DOHH2 (cell line): ENCODE measurements at regions not wholly inside any gene's neighbourhood (a gene's known extent, or its start where the extent isn't known, plus 50 kb on each side); places are given as distances from the start of the nearest gene placed in this dataset.

Source experiments
- H3F3A ChIP-seq: fragments of 200-600 bp; sonication (generic), shearing (Covaris generic); 2 replicates; pipeline ENCODE4 v1.6.0; 2016; ENCODE audit warnings: antibody characterized with exemption, mild to moderate bottlenecking; ENCODE audit not compliant: control insufficient read depth, insufficient read depth
- H3K27ac ChIP-seq: fragments of 200-600 bp; sonication (generic); 2 replicates; pipeline ENCODE4 v1.5.1; 2014; ENCODE audit warnings: low read depth, mild to moderate bottlenecking, low read length, moderate library complexity
- H3K27me3 ChIP-seq: fragments of 200-600 bp; sonication (generic); 2 replicates; pipeline ENCODE4 v1.6.1; 2014; ENCODE audit warnings: mild to moderate bottlenecking, low read length, mixed read lengths; ENCODE audit not compliant: control insufficient read depth
- H3K36me3 ChIP-seq: fragments of 200-600 bp; sonication (generic); 2 replicates; pipeline ENCODE4 v1.6.1; 2014; ENCODE audit warnings: mild to moderate bottlenecking, low read length, moderate library complexity, mixed read lengths; ENCODE audit not compliant: control insufficient read depth
- H3K4me1 ChIP-seq: fragments of 200-600 bp; sonication (generic); 2 replicates; pipeline ENCODE4 v1.6.1; 2014; ENCODE audit warnings: mild to moderate bottlenecking, low read length, mixed read lengths; ENCODE audit not compliant: control insufficient read depth
- H3K4me2 ChIP-seq: fragments of 200-600 bp; sonication (generic); 2 replicates; pipeline ENCODE4 v1.6.0; 2014; ENCODE audit warnings: mild to moderate bottlenecking, low read length, moderate library complexity
- H3K4me3 ChIP-seq: fragments of 200-600 bp; sonication (generic); 2 replicates; pipeline ENCODE4 v1.5.1; 2014; ENCODE audit warnings: mild to moderate bottlenecking, low read length, mixed read lengths
- H3K79me2 ChIP-seq: fragments of 200-600 bp; sonication (generic); 2 replicates; pipeline ENCODE4 v1.6.1; 2014; ENCODE audit warnings: mild to moderate bottlenecking, low read length, mixed read lengths; ENCODE audit not compliant: control insufficient read depth
- H3K9me2 ChIP-seq: fragments of 200-600 bp; sonication (generic); replicated peaks from 2 replicates; pipeline ENCODE4 v1.6.1; 2014; ENCODE audit warnings: mild to moderate bottlenecking, low read length, mixed read lengths; ENCODE audit not compliant: control insufficient read depth
- H3K9me3 ChIP-seq: fragments of 200-600 bp; sonication (generic); 2 replicates; pipeline ENCODE4 v1.6.1; 2014; ENCODE audit warnings: antibody characterized with exemption, low read length, mixed read lengths; ENCODE audit not compliant: control insufficient read depth, insufficient read depth
- H4K20me1 ChIP-seq: fragments of 200-600 bp; sonication (generic); 2 replicates; pipeline ENCODE4 v1.6.0; 2014; ENCODE audit warnings: low read depth, mild to moderate bottlenecking, antibody characterized with exemption, low read length, moderate library complexity; ENCODE audit not compliant: control insufficient read depth, insufficient read depth
- CTCF ChIP-seq: fragments of 200-600 bp; sonication (generic); IDR thresholded peaks from one replicate; pipeline ENCODE4 v1.5.1; 2014; ENCODE audit warnings: antibody characterized with exemption, mild to moderate bottlenecking, low read depth, low read length; ENCODE audit not compliant: poor library complexity, severe bottlenecking
- EZH2phosphoT487 ChIP-seq: fragments of 200-600 bp; sonication (generic); IDR thresholded peaks from 2 replicates; pipeline ENCODE4 v1.6.1; 2017; ENCODE audit warnings: borderline replicate concordance, mild to moderate bottlenecking, antibody characterized with exemption, low read length, moderate library complexity, mixed read lengths

GRCh38 chr4:108366716-108367115 is 198.0 kb upstream of the LEF1 start:
- H3K36me3 ChIP-seq, result no peaks in the 10 kb centered on the region
- no peak overlapping the region for H3K4me2 ChIP-seq
- TF ChIP-seq EZH2phosphoT487, result no peak
- TF ChIP-seq CTCF, result no peak
- H4K20me1 ChIP-seq, result no peaks in the 10 kb centered on the region
- no peaks in the 10 kb centered on the region for H3K79me2 ChIP-seq
- no peaks in the 10 kb centered on the region for H3F3A ChIP-seq
- no peaks in the 10 kb centered on the region for H3K9me3 ChIP-seq
- H3K27ac ChIP-seq, result no peak overlapping the region
- no peaks in the 10 kb centered on the region for H3K9me2 ChIP-seq
- H3K4me1 ChIP-seq, result no peaks in the 10 kb centered on the region
- no peak overlapping the region for H3K4me3 ChIP-seq
- peaks cover 4% of the 10 kb centered on the region; the same call in 1 of the 2 replicates for H3K27me3 ChIP-seq

- TF ChIP-seq CTCF (no peak), EZH2phosphoT487 (no peak)
- no peaks in the 10 kb centered on the region for H3F3A ChIP-seq
- no peaks in the 10 kb centered on the region for H3K9me2 ChIP-seq
- H3K79me2 ChIP-seq, result no peaks in the 10 kb centered on the region
- H3K27ac ChIP-seq, result no peak overlapping the region
- no peaks in the 10 kb centered on the region for H3K9me3 ChIP-seq
- H3K4me1 ChIP-seq, result no peaks in the 10 kb centered on the region
- H3K4me2 ChIP-seq, result no peak overlapping the region
- H3K36me3 ChIP-seq, result no peaks in the 10 kb centered on the region
- no peaks in the 10 kb centered on the region for H4K20me1 ChIP-seq
- no peak overlapping the region for H3K4me3 ChIP-seq
- peaks cover 11% of the 10 kb centered on the region; the same call in 1 of the 2 replicates for H3K27me3 ChIP-seq
These were observed 196.8 kb upstream of the LEF1 start for GRCh38 chr4:108365551-108365950.

GRCh38 chr4:108361886-108362285 is 193.2 kb upstream of the LEF1 start:
- H3K4me1 ChIP-seq, result no peaks in the 10 kb centered on the region
- H3K9me3 ChIP-seq, result no peaks in the 10 kb centered on the region
- H3K9me2 ChIP-seq, result no peaks in the 10 kb centered on the region
- H3K4me3 ChIP-seq, result no peak overlapping the region
- H4K20me1 ChIP-seq, result no peaks in the 10 kb centered on the region
- no peaks in the 10 kb centered on the region for H3K36me3 ChIP-seq
- H3K79me2 ChIP-seq, result no peaks in the 10 kb centered on the region
- no peak for TF ChIP-seq EZH2phosphoT487
- no peak for TF ChIP-seq CTCF
- no peak overlapping the region for H3K27ac ChIP-seq
- H3F3A ChIP-seq, result no peaks in the 10 kb centered on the region
- peaks cover 14% of the 10 kb centered on the region; the same call in 1 of the 2 replicates for H3K27me3 ChIP-seq
- no peak overlapping the region for H3K4me2 ChIP-seq
